NCI-H748 (cell line): ENCODE measurements at regions not wholly inside any gene's neighbourhood (a gene's known extent, or its start where the extent isn't known, plus 50 kb on each side); places are given as distances from the start of the nearest gene placed in this dataset.
A peak's percentile ranks its signal among the peaks of the same experiment; 100 is the strongest.
"Not testable (repeated sequence)": the region's sequence is repeated elsewhere in the genome, so short reads cannot be mapped to it uniquely, and the experiment has no call there.

Source experiments
- DNase-seq: peaks from one replicate; lab custom pipeline; 2025; ENCODE audit not compliant: unreplicated experiment; lab: John Stamatoyannopoulos, UW

GRCh38 chr3:20307383-20307782, 121.4 kb upstream of the SGO1 start:
- DNase-seq, result no peak

GRCh38 chr3:20305647-20306046, 119.6 kb upstream of the SGO1 start:
- no peak for DNase-seq

GRCh38 chr3:20302766-20303165, 116.8 kb upstream of the SGO1 start:
- no peak for DNase-seq

- DNase-seq, result no peak
Observed at GRCh38 chr3:20288050-20288449, 102.0 kb upstream of the SGO1 start.

- DNase-seq, result no peak
Observed at GRCh38 chr3:20280257-20280656, 94.3 kb upstream of the SGO1 start.

DNA sequence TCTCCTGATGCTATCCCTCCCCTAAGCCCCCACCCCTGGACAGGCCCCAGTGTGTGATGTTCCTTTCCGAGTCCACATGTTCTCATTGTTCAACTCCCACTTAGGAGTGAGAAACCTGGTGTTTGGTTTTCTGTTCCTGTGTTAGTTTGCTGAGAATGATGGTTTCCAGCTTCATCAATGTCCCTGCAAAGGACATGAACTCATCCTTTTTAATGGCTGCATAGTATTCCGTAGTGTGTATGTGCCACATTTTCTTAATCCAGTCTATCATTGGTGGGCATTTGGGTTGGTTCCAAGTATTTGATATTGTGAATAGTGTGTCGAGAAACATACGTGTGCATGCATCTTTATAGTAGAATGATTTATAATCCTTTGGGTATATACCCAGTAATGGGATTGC, 80.0 kb upstream of the SGO1 start:
- not testable (repeated sequence) for DNase-seq

- no peak for DNase-seq
Observed at GRCh38 chr3:20264900-20265567, 79.0 kb upstream of the SGO1 start.

- DNase-seq, result no peak
Observed at GRCh38 chr3:20258371-20258770, 72.4 kb upstream of the SGO1 start.

DNA sequence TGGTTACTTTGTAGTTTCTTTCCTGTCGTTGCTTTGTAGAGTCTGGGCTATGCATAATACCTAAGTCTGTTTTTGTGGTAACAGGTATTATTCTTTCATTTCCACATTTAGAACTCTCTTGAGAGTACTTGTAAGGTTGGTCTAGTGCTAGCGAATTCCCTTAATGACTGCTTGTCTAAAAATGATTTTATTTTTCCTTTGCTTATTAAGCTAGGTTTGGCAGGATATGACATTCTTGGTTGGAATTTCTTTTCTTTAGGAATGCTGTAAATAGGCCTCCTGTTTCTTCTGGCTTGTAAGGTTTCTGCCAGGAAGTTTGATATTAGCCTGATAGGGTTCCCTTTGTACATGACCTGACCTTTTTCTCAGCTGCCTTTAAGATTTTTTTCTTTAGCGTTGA, 70.1 kb upstream of the SGO1 start:
- DNase-seq, result no peak

GRCh38 chr3:20254268-20255117, 68.5 kb upstream of the SGO1 start:
- peak; percentile 25 for DNase-seq

- DNase-seq, result no peak
Observed at GRCh38 chr3:20250786-20251185, 64.8 kb upstream of the SGO1 start.

DNA sequence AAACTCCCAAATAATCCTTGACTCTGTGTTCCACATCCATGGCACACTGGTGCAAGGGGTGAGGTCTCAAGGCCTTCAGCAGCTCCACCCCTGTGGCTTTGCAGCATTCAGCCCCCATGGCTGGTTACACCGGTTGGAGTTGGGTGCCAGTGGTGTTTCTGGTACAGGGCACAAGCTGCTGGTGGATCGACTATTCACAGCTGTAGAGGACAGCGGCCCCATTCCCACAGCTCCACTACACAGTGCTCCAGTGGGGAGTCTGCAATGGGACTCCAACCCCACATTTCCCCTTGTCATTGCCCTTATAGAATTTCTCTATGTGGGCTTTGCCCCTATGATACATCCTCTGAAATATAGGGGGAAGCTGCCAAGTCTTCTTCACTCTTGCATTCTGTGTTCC, 64.3 kb upstream of the SGO1 start:
- DNase-seq, result no peak

- no peak for DNase-seq
Observed at GRCh38 chr3:20246662-20247061, 60.7 kb upstream of the SGO1 start.

DNA sequence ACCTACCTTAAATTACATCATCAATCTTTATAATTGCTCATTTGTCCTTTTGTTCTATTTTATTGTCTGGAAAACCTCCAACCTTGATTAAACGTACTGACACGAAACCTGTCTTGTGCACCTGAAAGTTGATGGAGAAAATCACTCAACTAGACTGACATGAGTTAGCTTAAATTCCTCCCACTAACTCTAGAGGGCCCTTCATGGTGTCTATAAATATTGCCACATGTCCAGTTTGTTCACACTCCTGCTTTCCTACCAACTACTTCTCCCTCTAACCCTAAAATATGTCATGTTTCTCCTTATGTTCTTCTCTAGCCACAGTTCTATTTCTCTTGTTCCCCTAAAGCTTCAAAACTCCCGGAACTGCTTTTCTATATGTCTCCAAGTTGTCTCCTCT, 59.8 kb upstream of the SGO1 start:
- no peak for DNase-seq

DNA sequence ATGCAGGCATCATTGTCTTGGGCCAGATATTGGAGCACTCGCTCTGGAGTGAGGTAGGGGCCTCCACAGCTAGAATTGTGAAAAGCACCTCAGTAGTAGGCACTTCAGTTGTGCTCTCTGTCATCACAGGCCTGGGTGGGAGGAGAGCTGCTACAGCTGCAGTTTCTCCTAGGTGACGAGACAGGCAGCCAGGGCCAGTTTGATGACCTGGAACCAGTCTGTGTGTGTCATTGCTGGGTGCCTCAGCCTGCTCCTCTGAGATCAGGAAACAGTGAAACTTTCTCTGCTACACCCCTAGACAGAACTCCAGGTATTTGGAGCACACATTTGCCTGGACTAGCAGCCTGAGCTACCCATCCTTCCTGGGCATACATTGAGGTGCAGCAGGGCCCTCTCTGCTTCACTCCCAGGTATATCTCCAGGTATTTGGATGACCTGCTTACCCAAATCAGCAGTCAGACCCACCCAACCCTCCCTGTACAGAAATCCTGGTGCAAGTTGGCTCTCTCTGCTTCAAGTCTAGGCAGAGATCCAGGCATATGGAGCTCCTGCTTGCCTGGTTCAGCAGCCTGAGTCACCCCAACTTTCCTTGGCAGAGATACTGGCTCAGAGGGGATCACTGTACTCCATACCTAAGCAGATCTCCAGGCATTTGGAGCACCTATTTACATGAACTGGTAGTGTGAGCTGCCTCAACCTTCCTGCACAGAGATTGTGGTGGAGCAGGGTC, 54.3 kb upstream of the SGO1 start:
- no peak for DNase-seq

DNA sequence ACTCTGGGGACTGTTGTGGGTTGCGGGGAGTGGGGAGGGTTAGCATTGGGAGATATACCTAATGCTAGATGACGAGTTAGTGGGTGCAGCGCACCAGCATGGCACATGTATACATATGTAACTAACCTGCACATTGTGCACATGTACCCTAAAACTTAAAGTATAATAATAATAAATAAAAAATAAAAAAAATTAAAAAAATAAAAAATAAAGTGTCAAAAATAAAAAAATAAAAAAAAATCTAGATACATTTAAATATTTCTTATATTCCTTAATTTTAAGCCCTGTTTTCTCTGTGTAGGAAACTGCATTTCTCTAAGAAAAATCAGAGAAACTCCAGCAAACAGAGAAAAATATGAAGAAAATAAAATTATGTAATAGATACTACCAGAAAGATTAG, 52.2 kb upstream of the SGO1 start:
- not testable (repeated sequence) for DNase-seq

GRCh38 chr3:20236603-20237002, 50.6 kb upstream of the SGO1 start:
- DNase-seq, result no peak
